Heart right ventricle (tissue), 16 donors: ENCODE measurements at regions not wholly inside any gene's neighbourhood (a gene's known extent, or its start where the extent isn't known, plus 50 kb on each side); places are given as distances from the start of the nearest gene placed in this dataset.

Source experiments
- ATAC-seq, 8 donors: fragments of 200-7000 bp; cut with Tn5 transposase; one replicate each; pipeline ENCODE4 v1.9.1; 2020; ENCODE audit warnings: mild to moderate bottlenecking in 8 of 8, moderate library complexity in 8 of 8, moderate number of reproducible peaks in 1 of 8
- DNase-seq, 2 donors: peaks; one replicate each; pipeline ENCODE4 v3.0.0-alpha.2; 2020
- H3K27ac ChIP-seq, 10 donors: fragments of 200-600 bp; sonication (generic) in 2 of 10; one replicate each; pipeline versions ENCODE4 v1.5.0 to v1.8.0; 2020 to 2022; ENCODE audit warnings: mild to moderate bottlenecking in 3 of 10
- H3K27me3 ChIP-seq, 7 donors: fragments of 200-600 bp; one replicate each; pipeline ENCODE4 v1.8.0; 2021 to 2022; ENCODE audit warnings: mild to moderate bottlenecking in 2 of 7
- H3K36me3 ChIP-seq, 9 donors: fragments of 200-600 bp; sonication (generic) in 1 of 9; one replicate each; pipeline versions ENCODE4 v1.5.0 to v1.8.0; 2020 to 2022; ENCODE audit warnings: mild to moderate bottlenecking in 2 of 9
- H3K4me1 ChIP-seq, 9 donors: fragments of 200-600 bp; sonication (generic) in 1 of 9; one replicate each; pipeline versions ENCODE4 v1.5.0 to v1.8.0; 2020 to 2022; ENCODE audit warnings: mild to moderate bottlenecking in 4 of 9
- H3K4me3 ChIP-seq, 10 donors: fragments of 200-600 bp; sonication (generic) in 2 of 10; one replicate each; pipeline versions ENCODE4 v1.5.0 to v1.8.0; 2020 to 2022; ENCODE audit warnings: mild to moderate bottlenecking in 7 of 10, moderate library complexity in 2 of 10
- H3K9me3 ChIP-seq, 11 donors: fragments of 200-600 bp in 10 of 11; sonication (generic) in 2 of 11; one replicate each; pipeline versions ENCODE4 v1.5.0 to v1.8.0; 2013 to 2022; ENCODE audit warnings: mild to moderate bottlenecking in 2 of 11, control low read depth in 1 of 11, moderate library complexity in 1 of 11
- CTCF ChIP-seq, 9 donors: fragments of 200-600 bp; sonication (generic) in 2 of 9; IDR thresholded peaks; one replicate each; pipeline versions ENCODE4 v1.5.0 to v1.8.0; 2021 to 2022; ENCODE audit warnings: antibody characterized with exemption in 9 of 9, mild to moderate bottlenecking in 5 of 9, moderate library complexity in 1 of 9
- WGBS, 2 donors: extraction: QIAGEN DNeasy Blood & Tissue Kit; methylation state at CpG; one replicate each; pipeline ENCODE4 v1.1.7; 2013; ENCODE audit warnings: inconsistent platforms in 1 of 2; 5-methylcytosine and 5-hydroxymethylcytosine counted together
- intact Hi-C, 10 donors: fragments of 100-400 bp; cut with DNase I; formaldehyde crosslinking; loops; one replicate each; pipeline versions ENCODE4 v1.11.1 to v1.14.2; 2022
- donor health status: Arrhythmogenic right ventricular cardiomyopathy.
- donor health status: ischemic (EF 13 %, LVEDD 7.1; RV severe dilation, severe dysfunction).
- donor health status: healthy with polysubstance abuse.
- donor health status: DM: no; HTN: yes; CAD: no.
- donor health status: DM: no; HTN: no; CAD: no.
- donor health status: ischemic (EF 25% LVEDD 6.9; RV normal size, moderate dysfunction).
- donor health status: ischemic (EF 25% LVEDD 5.7; RV mildly dilated, moderate dysfunction).
- donor health status: healthy.
- donor health status: DM: yes; HTN: yes; CAD: no.
- donor health status: Ischemic cardiomyopathy.
- donor health status: ischemic (EF 35%, LVEDD 5.7; RV mildly dilated, moderate dysfunction).
- donor health status: nonischemic (EF 11% LVEDD 7.7; RV severe dilation, severe dysfunction).
- donor health status: DM: yes; HTN: yes; CAD: no.
- donor health status: PGD.
- donor health status: ischemic (EF 29% LVEDD 5.4; RV normal size, mild dysfunction).
- donor health status: nonischemic (EF 23%, LVEDD 6.1; RV moderate dilation, normal function).

GRCh38 chr4:18571301-18571761 lies 549.8 kb upstream of the LCORL start:
- no peak overlapping the region for H3K4me3 ChIP-seq
- peaks cover 0 to 4% (median 0%) of the 10 kb centered on the region in 11 donors for H3K9me3 ChIP-seq
- intact Hi-C loops, result loop anchor here in 2 of 10 donors (10.0 kb wide), 2 partner anchors 747 to 1017 kb away; no protein-coding TSS in a partner anchor
- H3K27ac ChIP-seq, result no peak overlapping the region
- H3K27me3 ChIP-seq, result peaks cover 0 to 7% (median 0%) of the 10 kb centered on the region in 7 donors
- no peak for ATAC-seq
- H3K4me1 ChIP-seq, result no peaks in the 10 kb centered on the region
- 76 to 77% methylated on average over 2 of the region's 2 CpGs for WGBS, 2 donors
- TF ChIP-seq CTCF (IDR thresholded peaks at IDR 0.05), result no peak
- H3K36me3 ChIP-seq, result no peaks in the 10 kb centered on the region
- no peak for DNase-seq

- 69 to 80% methylated on average over 3 of the region's 3 CpGs for WGBS, 2 donors
- H3K27me3 ChIP-seq, result peaks cover 0 to 7% (median 0%) of the 10 kb centered on the region in 7 donors
- peaks cover 0 to 4% (median 0%) of the 10 kb centered on the region in 11 donors for H3K9me3 ChIP-seq
- ATAC-seq (no peak), DNase-seq (no peak)
- no peak overlapping the region for H3K4me3 ChIP-seq
- no peaks in the 10 kb centered on the region for H3K4me1 ChIP-seq
- intact Hi-C loops, result loop anchor here in 2 of 10 donors (10.0 kb wide), 2 partner anchors 746 to 1016 kb away; no protein-coding TSS in a partner anchor
- TF ChIP-seq CTCF (IDR thresholded peaks at IDR 0.05), result no peak
- no peak overlapping the region for H3K27ac ChIP-seq
- no peaks in the 10 kb centered on the region for H3K36me3 ChIP-seq
Measured at GRCh38 chr4:18570370-18570769, 548.8 kb upstream of the LCORL start.

GRCh38 chr4:18568600-18568999 lies 547.0 kb upstream of the LCORL start:
- Histone ChIP-seq H3K4me3 (no peak overlapping the region), H3K36me3 (no peaks in the 10 kb centered on the region), H3K4me1 (no peaks in the 10 kb centered on the region), H3K27ac (no peak overlapping the region), H3K27me3 (peaks cover 0 to 7% (median 0%) of the 10 kb centered on the region in 7 donors), H3K9me3 (peaks cover 0 to 16% (median 0%) of the 10 kb centered on the region in 11 donors)
- ATAC-seq (no peak), DNase-seq (no peak)
- WGBS, 2 donors, result 43 to 44% methylated on average over 2 of the region's 2 CpGs
- intact Hi-C loops, result no loop called here
- peak in 5 of 9 donors; percentile 19 to 36 (median 32) for TF ChIP-seq CTCF (IDR thresholded peaks at IDR 0.05)

DNA sequence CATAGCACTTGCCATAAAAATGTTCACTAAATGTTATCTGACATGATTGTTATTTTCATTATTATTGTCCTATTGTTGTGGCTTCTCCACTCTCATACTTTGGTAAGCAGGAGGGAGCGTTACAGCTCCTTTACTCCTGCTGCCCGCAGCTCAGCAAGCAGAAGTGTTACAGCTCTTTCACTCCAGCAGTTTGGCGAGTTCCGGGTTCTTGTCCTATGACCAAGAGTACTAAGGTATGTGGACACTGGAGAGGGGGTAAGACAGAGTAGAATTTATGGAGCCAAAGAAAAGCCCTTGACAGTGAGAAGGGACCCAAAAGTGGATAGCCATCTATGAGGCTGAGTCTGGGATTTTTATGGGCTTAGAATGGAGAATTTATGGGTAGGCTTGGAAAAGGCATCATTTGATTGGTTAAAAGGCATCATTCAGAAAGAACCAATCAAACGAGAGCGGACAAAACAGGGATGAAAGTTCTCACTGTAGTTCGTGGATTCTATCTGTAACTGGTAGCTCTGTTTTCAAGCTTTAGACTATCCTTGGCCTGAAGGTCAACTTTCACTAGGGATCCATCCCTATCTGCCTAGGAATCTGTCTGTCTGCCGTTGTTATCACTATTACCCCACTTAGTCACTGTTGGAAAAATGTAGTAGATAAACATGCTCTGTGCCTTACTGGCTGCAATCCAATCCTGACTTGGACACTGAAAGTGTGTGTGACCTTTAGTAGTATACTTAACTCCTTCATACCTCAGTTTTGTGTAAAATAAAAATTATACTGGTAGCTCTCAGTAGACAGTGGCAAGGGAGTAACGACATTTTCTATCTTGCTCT lies 545.6 kb upstream of the LCORL start:
- peaks cover 0 to 7% (median 0%) of the 10 kb centered on the region in 7 donors for H3K27me3 ChIP-seq
- no peak for DNase-seq
- H3K4me1 ChIP-seq, result no peaks in the 10 kb centered on the region
- peaks cover 0 to 20% (median 3%) of the 10 kb centered on the region in 11 donors for H3K9me3 ChIP-seq
- H3K4me3 ChIP-seq, result no peak overlapping the region
- no peak for TF ChIP-seq CTCF (IDR thresholded peaks at IDR 0.05)
- no peaks in the 10 kb centered on the region for H3K36me3 ChIP-seq
- intact Hi-C loops, result no loop called here
- ATAC-seq, result no peak
- WGBS, 2 donors, result 72 to 73% methylated on average over 9 of the region's 9 CpGs
- no peak overlapping the region for H3K27ac ChIP-seq
